ENCODE measurements at regions not wholly inside any gene's neighbourhood (a gene's known extent, or its start where the extent isn't known, plus 50 kb on each side); places are given as distances from the start of the nearest gene placed in this dataset.

GRCh38 chr7:136064627-136065237, 87.6 kb upstream of the MTPN start:
- POLR2A ChIA-PET: no interaction called here
- Mint-ChIP-seq H3K9me3 (peaks cover 0 to 4% (median 0%) of the 10 kb centered on the region in 11 donors), H3K27me3 (peaks cover 0 to 14% (median 7%) of the 10 kb centered on the region in 5 donors), H3K27ac (no peak overlapping the region), H3K36me3 (peaks cover 0 to 3% (median 0%) of the 10 kb centered on the region in 5 donors), H3K4me1 (no peaks in the 10 kb centered on the region), H3K4me3 (no peak overlapping the region)
- Histone ChIP-seq H3K27me3 (ENCODE audit: control insufficient read depth in 2 of 2, insufficient read depth in 2 of 2, low read length in 2 of 2) (no peaks in the 10 kb centered on the region), H3K4me3 (ENCODE audit: low read length) (no peak overlapping the region), H3K27ac (ENCODE audit: low read depth, low read length) (no peak overlapping the region), H3K36me3 (ENCODE audit: control insufficient read depth in 2 of 3, insufficient read depth in 3 of 3, low read length in 3 of 3) (no peaks in the 10 kb centered on the region), H3K9me3 (ENCODE audit: control insufficient read depth in 2 of 3, low read length in 3 of 3) (no peaks in the 10 kb centered on the region), H3K4me1 (ENCODE audit: control insufficient read depth in 2 of 2, insufficient read depth in 2 of 2, low read length in 2 of 2) (no peaks in the 10 kb centered on the region)
- no peak for ATAC-seq
- intact Hi-C loops (cut with micrococcal nuclease): no loop called here
- CTCF ChIA-PET: no interaction called here
- DNase-seq: no peak

GRCh38 chr7:136064081-136064480, 86.9 kb upstream of the MTPN start:
- no peak overlapping the region for H3K4me3 Mint-ChIP-seq
- CTCF ChIA-PET: no interaction called here
- no peak for ATAC-seq
- no peak overlapping the region for H3K4me3 ChIP-seq (ENCODE audit: low read length)
- peaks cover 0 to 14% (median 7%) of the 10 kb centered on the region in 5 donors for H3K27me3 Mint-ChIP-seq
- H3K27ac ChIP-seq (ENCODE audit: low read depth, low read length): no peak overlapping the region
- intact Hi-C loops (cut with micrococcal nuclease): no loop called here
- peaks cover 0 to 4% (median 0%) of the 10 kb centered on the region in 11 donors for H3K9me3 Mint-ChIP-seq
- H3K9me3 ChIP-seq (ENCODE audit: control insufficient read depth in 2 of 3, low read length in 3 of 3): no peaks in the 10 kb centered on the region
- no peaks in the 10 kb centered on the region for H3K4me1 Mint-ChIP-seq
- DNase-seq: no peak
- no peaks in the 10 kb centered on the region for H3K36me3 ChIP-seq (ENCODE audit: control insufficient read depth in 2 of 3, insufficient read depth in 3 of 3, low read length in 3 of 3)
- H3K4me1 ChIP-seq (ENCODE audit: control insufficient read depth in 2 of 2, insufficient read depth in 2 of 2, low read length in 2 of 2): no peaks in the 10 kb centered on the region
- H3K27ac Mint-ChIP-seq: no peak overlapping the region
- POLR2A ChIA-PET: no interaction called here
- peaks cover 0 to 3% (median 0%) of the 10 kb centered on the region in 5 donors for H3K36me3 Mint-ChIP-seq
- H3K27me3 ChIP-seq (ENCODE audit: control insufficient read depth in 2 of 2, insufficient read depth in 2 of 2, low read length in 2 of 2): no peaks in the 10 kb centered on the region

GRCh38 chr7:136063326-136063666, 86.1 kb upstream of the MTPN start:
- Mint-ChIP-seq H3K4me3 (no peak overlapping the region), H3K4me1 (no peaks in the 10 kb centered on the region), H3K27ac (no peak overlapping the region), H3K36me3 (peaks cover 0 to 3% (median 0%) of the 10 kb centered on the region in 5 donors), H3K27me3 (peaks cover 0 to 14% (median 7%) of the 10 kb centered on the region in 5 donors), H3K9me3 (peaks cover 0 to 4% (median 0%) of the 10 kb centered on the region in 11 donors)
- Histone ChIP-seq H3K4me1 (ENCODE audit: control insufficient read depth in 2 of 2, insufficient read depth in 2 of 2, low read length in 2 of 2) (no peaks in the 10 kb centered on the region), H3K9me3 (ENCODE audit: control insufficient read depth in 2 of 3, low read length in 3 of 3) (no peaks in the 10 kb centered on the region), H3K36me3 (ENCODE audit: control insufficient read depth in 2 of 3, insufficient read depth in 3 of 3, low read length in 3 of 3) (no peaks in the 10 kb centered on the region), H3K4me3 (ENCODE audit: low read length) (no peak overlapping the region), H3K27ac (ENCODE audit: low read depth, low read length) (no peak overlapping the region), H3K27me3 (ENCODE audit: control insufficient read depth in 2 of 2, insufficient read depth in 2 of 2, low read length in 2 of 2) (no peaks in the 10 kb centered on the region)
- ChIA-PET POLR2A (no interaction called here), CTCF (no interaction called here)
- ATAC-seq: no peak
- DNase-seq: no peak
- intact Hi-C loops (cut with micrococcal nuclease): no loop called here

GRCh38 chr7:136062625-136063325, 85.6 kb upstream of the MTPN start:
- no peaks in the 10 kb centered on the region for H3K27me3 ChIP-seq (ENCODE audit: control insufficient read depth in 2 of 2, insufficient read depth in 2 of 2, low read length in 2 of 2)
- H3K4me1 Mint-ChIP-seq: no peaks in the 10 kb centered on the region
- DNase-seq (no peak), ATAC-seq (no peak)
- no peaks in the 10 kb centered on the region for H3K36me3 ChIP-seq (ENCODE audit: control insufficient read depth in 2 of 3, insufficient read depth in 3 of 3, low read length in 3 of 3)
- POLR2A ChIA-PET: no interaction called here
- H3K4me3 ChIP-seq (ENCODE audit: low read length): no peak overlapping the region
- CTCF ChIA-PET: no interaction called here
- H3K4me1 ChIP-seq (ENCODE audit: control insufficient read depth in 2 of 2, insufficient read depth in 2 of 2, low read length in 2 of 2): no peaks in the 10 kb centered on the region
- no peak overlapping the region for H3K4me3 Mint-ChIP-seq
- peaks cover 0 to 3% (median 0%) of the 10 kb centered on the region in 5 donors for H3K36me3 Mint-ChIP-seq
- no peak overlapping the region for H3K27ac Mint-ChIP-seq
- intact Hi-C loops (cut with micrococcal nuclease): no loop called here
- peaks cover 0 to 4% (median 0%) of the 10 kb centered on the region in 11 donors for H3K9me3 Mint-ChIP-seq
- H3K9me3 ChIP-seq (ENCODE audit: control insufficient read depth in 2 of 3, low read length in 3 of 3): no peaks in the 10 kb centered on the region
- peaks cover 0 to 14% (median 7%) of the 10 kb centered on the region in 5 donors for H3K27me3 Mint-ChIP-seq
- no peak overlapping the region for H3K27ac ChIP-seq (ENCODE audit: low read depth, low read length)

GRCh38 chr7:136061433-136061832, 84.3 kb upstream of the MTPN start:
- peaks cover 0 to 4% (median 0%) of the 10 kb centered on the region in 11 donors for H3K9me3 Mint-ChIP-seq
- ATAC-seq (no peak), DNase-seq (no peak)
- ChIA-PET POLR2A (no interaction called here), CTCF (no interaction called here)
- Histone ChIP-seq H3K36me3 (ENCODE audit: control insufficient read depth in 2 of 3, insufficient read depth in 3 of 3, low read length in 3 of 3) (no peaks in the 10 kb centered on the region), H3K4me1 (ENCODE audit: control insufficient read depth in 2 of 2, insufficient read depth in 2 of 2, low read length in 2 of 2) (no peaks in the 10 kb centered on the region), H3K4me3 (ENCODE audit: low read length) (no peak overlapping the region), H3K27ac (ENCODE audit: low read depth, low read length) (no peak overlapping the region), H3K9me3 (ENCODE audit: control insufficient read depth in 2 of 3, low read length in 3 of 3) (no peaks in the 10 kb centered on the region), H3K27me3 (ENCODE audit: control insufficient read depth in 2 of 2, insufficient read depth in 2 of 2, low read length in 2 of 2) (no peaks in the 10 kb centered on the region)
- intact Hi-C loops (cut with micrococcal nuclease): no loop called here
- H3K27me3 Mint-ChIP-seq: peaks cover 0 to 18% (median 10%) of the 10 kb centered on the region in 5 donors
- peaks cover 0 to 7% (median 0%) of the 10 kb centered on the region in 5 donors for H3K36me3 Mint-ChIP-seq
- H3K27ac Mint-ChIP-seq: no peak overlapping the region
- H3K4me3 Mint-ChIP-seq: no peak overlapping the region
- peaks cover 0 to 3% (median 0%) of the 10 kb centered on the region in 7 donors for H3K4me1 Mint-ChIP-seq

- no peaks in the 10 kb centered on the region for H3K9me3 ChIP-seq (ENCODE audit: control insufficient read depth in 2 of 3, low read length in 3 of 3)
- POLR2A ChIA-PET: no interaction called here
- Mint-ChIP-seq H3K27ac (no peak overlapping the region), H3K27me3 (peaks cover 0 to 14% (median 4%) of the 10 kb centered on the region in 5 donors), H3K36me3 (peaks cover 0 to 7% (median 0%) of the 10 kb centered on the region in 5 donors), H3K4me3 (no peak overlapping the region), H3K9me3 (no peaks in the 10 kb centered on the region), H3K4me1 (peaks cover 0 to 3% (median 0%) of the 10 kb centered on the region in 7 donors)
- ATAC-seq: no peak
- H3K27me3 ChIP-seq (ENCODE audit: control insufficient read depth in 2 of 2, insufficient read depth in 2 of 2, low read length in 2 of 2): no peaks in the 10 kb centered on the region
- intact Hi-C loops (cut with micrococcal nuclease): no loop called here
- H3K27ac ChIP-seq (ENCODE audit: low read depth, low read length): no peak overlapping the region
- CTCF ChIA-PET: no interaction called here
- DNase-seq: no peak
- H3K4me3 ChIP-seq (ENCODE audit: low read length): no peak overlapping the region
- H3K36me3 ChIP-seq (ENCODE audit: control insufficient read depth in 2 of 3, insufficient read depth in 3 of 3, low read length in 3 of 3): no peaks in the 10 kb centered on the region
- no peaks in the 10 kb centered on the region for H3K4me1 ChIP-seq (ENCODE audit: control insufficient read depth in 2 of 2, insufficient read depth in 2 of 2, low read length in 2 of 2)
Observed at GRCh38 chr7:136058546-136058945, 81.4 kb upstream of the MTPN start.

- H3K27me3 Mint-ChIP-seq: peaks cover 0 to 12% (median 4%) of the 10 kb centered on the region in 5 donors
- H3K4me1 Mint-ChIP-seq: peaks cover 0 to 3% (median 0%) of the 10 kb centered on the region in 7 donors
- no peak for ATAC-seq
- Histone ChIP-seq H3K36me3 (ENCODE audit: control insufficient read depth in 2 of 3, insufficient read depth in 3 of 3, low read length in 3 of 3) (no peaks in the 10 kb centered on the region), H3K4me1 (ENCODE audit: control insufficient read depth in 2 of 2, insufficient read depth in 2 of 2, low read length in 2 of 2) (no peaks in the 10 kb centered on the region), H3K27ac (ENCODE audit: low read depth, low read length) (no peak overlapping the region), H3K4me3 (ENCODE audit: low read length) (no peak overlapping the region), H3K9me3 (ENCODE audit: control insufficient read depth in 2 of 3, low read length in 3 of 3) (no peaks in the 10 kb centered on the region), H3K27me3 (ENCODE audit: control insufficient read depth in 2 of 2, insufficient read depth in 2 of 2, low read length in 2 of 2) (no peaks in the 10 kb centered on the region)
- intact Hi-C loops (cut with micrococcal nuclease): no loop called here
- H3K36me3 Mint-ChIP-seq: peaks cover 0 to 7% (median 0%) of the 10 kb centered on the region in 5 donors
- H3K9me3 Mint-ChIP-seq: no peaks in the 10 kb centered on the region
- CTCF ChIA-PET: interaction anchor here (0.7 kb wide), 1 partner anchor 615 kb away, joined by 3 read pairs; no protein-coding TSS in a partner anchor
- H3K27ac Mint-ChIP-seq: no peak overlapping the region
- no peak overlapping the region for H3K4me3 Mint-ChIP-seq
- POLR2A ChIA-PET: no interaction called here
- no peak for DNase-seq
Observed at GRCh38 chr7:136057509-136057908, 80.3 kb upstream of the MTPN start.
